ENCODE measurements at regions not wholly inside any gene's neighbourhood (a gene's known extent, or its start where the extent isn't known, plus 50 kb on each side); places are given as distances from the start of the nearest gene placed in this dataset.

DNA sequence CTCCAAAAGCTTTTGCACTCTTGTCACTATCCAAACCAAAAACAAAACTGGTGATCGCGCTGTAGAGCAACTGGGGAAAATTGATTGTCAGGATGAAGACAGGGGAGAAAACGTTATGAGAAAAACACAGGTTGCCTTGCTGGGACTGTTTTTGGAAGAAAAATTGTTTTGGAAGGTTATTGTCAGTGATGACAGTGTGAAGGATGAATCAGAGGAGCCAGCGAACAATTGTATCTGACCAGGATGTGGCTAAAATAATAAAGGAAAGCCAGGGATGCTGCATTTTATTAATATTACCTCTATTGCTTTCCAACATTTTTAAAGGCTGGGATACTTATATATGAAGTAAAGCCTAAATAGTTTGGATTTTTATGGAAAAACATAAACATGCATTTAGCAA lies 334.0 kb downstream of the SPRY2 start:
- ChIA-PET RAD21 (ENCODE audit: unreplicated experiment) (interaction anchor here (1.4 kb wide), 2 partner anchors 34 to 39 kb away, joined by 3 to 5 read pairs; no protein-coding TSS in a partner anchor), CTCF (interaction anchor here (1.1 to 2.4 kb wide), 7 partner anchors 9 to 1011 kb away, joined by 3 to 7 read pairs (median 4); no protein-coding TSS in a partner anchor), POLR2A (no interaction called here), SMC1A (ENCODE audit: uncharacterized antibody, unreplicated experiment) (interaction anchor here (0.8 to 2.7 kb wide), 6 partner anchors 8 to 114 kb away, joined by 3 to 6 read pairs (median 4); no protein-coding TSS in a partner anchor)
- TF ChIP-seq SPI1 (IDR thresholded peaks at IDR 0.05; ENCODE audit: borderline replicate concordance, insufficient read depth, low read depth, low read length): no peak
- TF ChIP-seq MEF2B (IDR thresholded peaks at IDR 0.05; ENCODE audit: partially characterized antibody, poor library complexity, severe bottlenecking): no peak
- no peak for TF ChIP-seq MTA3 (IDR thresholded peaks at IDR 0.05; ENCODE audit: borderline replicate concordance, low read length)
- no peak for TF ChIP-seq MAX (IDR thresholded peaks at IDR 0.05; ENCODE audit: low read depth, low read length)
- no peak for TF ChIP-seq ZNF687 (IDR thresholded peaks at IDR 0.05)
- no peak for TF ChIP-seq FOXK2 (IDR thresholded peaks at IDR 0.05)
- Histone ChIP-seq H3K27ac (ENCODE audit: control insufficient read depth, insufficient read depth) (no peak overlapping the region), H3K9ac (ENCODE audit: control insufficient read depth, insufficient read depth, low read length) (no peak overlapping the region), H3K4me3 (no peak overlapping the region), H4K20me1 (ENCODE audit: control insufficient read depth, insufficient read depth) (no peaks in the 10 kb centered on the region), H3K36me3 (ENCODE audit: control insufficient read depth in 2 of 2, insufficient read depth in 2 of 2, low read length in 1 of 2) (no peaks in the 10 kb centered on the region), H3K9me3 (replicated peaks; ENCODE audit: control insufficient read depth, insufficient read depth, low read length) (no peaks in the 10 kb centered on the region), H3K79me2 (ENCODE audit: control insufficient read depth, insufficient read depth, low read length) (no peaks in the 10 kb centered on the region), H3K4me1 (ENCODE audit: control insufficient read depth, insufficient read depth, low read length) (no peaks in the 10 kb centered on the region), H2AFZ (ENCODE audit: control insufficient read depth, low read depth, low read length) (no peak overlapping the region), H3K4me2 (ENCODE audit: control insufficient read depth, insufficient read depth) (no peak overlapping the region), H3K27me3 (replicated peaks in 1 of 2; ENCODE audit: control insufficient read depth in 2 of 2, insufficient read depth in 2 of 2, low read length in 1 of 2) (no peaks in the 10 kb centered on the region)
- WGBS (ENCODE audit: insufficient coverage, insufficient replicate concordance, low lambda C conversion rate, missing lambda C conversion rate): 66% methylated on average over 4 of the region's 4 CpGs
- intact Hi-C loops (cut with micrococcal nuclease; ENCODE audit: unreplicated experiment) (no loop called here), in situ Hi-C loops (cut with MboI) (no loop called here)
- no peak for DNase-seq (ENCODE audit: low read depth, low spot score)
- BruUV-seq (replicated peaks): no TSS peak
- FAIRE-seq: no peak
- ATAC-seq: no peak

Data from GM12878 (cell line).